Neuronal stem cell (in vitro differentiated cells): ENCODE measurements at regions not wholly inside any gene's neighbourhood (a gene's known extent, or its start where the extent isn't known, plus 50 kb on each side); places are given as distances from the start of the nearest gene placed in this dataset.

Experiments used
- DNase-seq: peaks from one replicate; pipeline ENCODE4 v3.0.0-alpha.2; 2013; ENCODE audit warnings: low spot score
- H2AFZ ChIP-seq: one replicate; pipeline ENCODE4 v1.6.1; 2013; ENCODE audit warnings: mild to moderate bottlenecking, low read length, inconsistent platforms
- H2AK5ac ChIP-seq: 2 replicates; pipeline ENCODE4 v1.6.1; 2013; ENCODE audit warnings: low read depth, mild to moderate bottlenecking, inconsistent platforms, low read length, moderate library complexity, mixed read lengths
- H2BK120ac ChIP-seq: 2 replicates; pipeline ENCODE4 v1.6.1; 2013; ENCODE audit warnings: low read depth, mild to moderate bottlenecking, inconsistent platforms, low read length, moderate library complexity, mixed read lengths
- H2BK12ac ChIP-seq: one replicate; pipeline ENCODE4 v1.6.1; 2013; ENCODE audit warnings: low read length, inconsistent platforms
- H2BK15ac ChIP-seq: 2 replicates; pipeline ENCODE4 v1.6.1; 2013; ENCODE audit warnings: mild to moderate bottlenecking, low read length, inconsistent platforms, mixed read lengths
- H2BK5ac ChIP-seq: one replicate; pipeline ENCODE4 v1.6.1; 2013; ENCODE audit warnings: inconsistent platforms, mild to moderate bottlenecking, low read length, moderate library complexity
- H3K14ac ChIP-seq: one replicate; pipeline ENCODE4 v1.6.1; 2013; ENCODE audit warnings: low read length, inconsistent platforms
- H3K18ac ChIP-seq: 2 replicates; pipeline ENCODE4 v1.6.1; 2013; ENCODE audit warnings: low read length, inconsistent platforms
- H3K23ac ChIP-seq: 2 replicates; pipeline ENCODE4 v1.6.1; 2013; ENCODE audit warnings: low read depth, mild to moderate bottlenecking, mixed read lengths, low read length, inconsistent platforms; ENCODE audit not compliant: poor library complexity
- H3K27ac ChIP-seq: replicated peaks from 3 replicates; pipeline ENCODE4 v1.5.1; 2013; ENCODE audit warnings: low read length, inconsistent platforms
- H3K27me3 ChIP-seq, 3 experiments: 2 replicates each; pipeline ENCODE4 v1.6.1; 2013; ENCODE audit warnings: low read length in 3 of 3, mild to moderate bottlenecking in 2 of 3, inconsistent platforms in 1 of 3, low read depth in 1 of 3, mixed read lengths in 1 of 3, moderate library complexity in 1 of 3; ENCODE audit not compliant: control insufficient read depth in 3 of 3, insufficient read depth in 3 of 3
- H3K36me3 ChIP-seq, 2 donors: replicated peaks in 1 of 2; 2 replicates each; pipeline ENCODE4 v1.6.1; 2013; ENCODE audit warnings: low read length in 2 of 2; ENCODE audit not compliant: control insufficient read depth in 2 of 2, insufficient read depth in 2 of 2
- H3K4ac ChIP-seq: 2 replicates; pipeline ENCODE4 v1.6.1; 2013; ENCODE audit warnings: inconsistent platforms, mild to moderate bottlenecking, low read length, moderate library complexity
- H3K4me1 ChIP-seq, 2 donors: 1 replicate in 1 of 2; 2 replicates in 1 of 2; pipeline ENCODE4 v1.6.1; 2013; ENCODE audit warnings: low read length in 2 of 2, low read depth in 1 of 2; ENCODE audit not compliant: control insufficient read depth in 2 of 2, insufficient read depth in 1 of 2
- H3K4me2 ChIP-seq: one replicate; pipeline ENCODE4 v1.6.1; 2013; ENCODE audit warnings: mild to moderate bottlenecking, low read length, inconsistent platforms; ENCODE audit not compliant: insufficient read depth, poor library complexity, severe bottlenecking
- H3K4me3 ChIP-seq, 2 donors: 2 replicates each; pipeline ENCODE4 v1.5.1; 2013; ENCODE audit warnings: low read length in 2 of 2, mild to moderate bottlenecking in 2 of 2, inconsistent platforms in 1 of 2, moderate library complexity in 1 of 2
- H3K79me1 ChIP-seq: one replicate; pipeline ENCODE4 v1.6.1; 2013; ENCODE audit warnings: low read depth, mild to moderate bottlenecking, inconsistent platforms, low read length, moderate library complexity
- H3K9ac ChIP-seq: one replicate; pipeline ENCODE4 v1.6.1; 2013; ENCODE audit warnings: mild to moderate bottlenecking, low read depth, low read length, inconsistent platforms; ENCODE audit not compliant: poor library complexity
- H3K9me3 ChIP-seq, 2 donors: replicated peaks in 1 of 2; 2 replicates each; pipeline versions ENCODE3 to v1.6.1; 2013; ENCODE audit warnings: low read length in 2 of 2, mild to moderate bottlenecking in 2 of 2, inconsistent platforms in 1 of 2, low read depth in 1 of 2, mixed read lengths in 1 of 2, moderate library complexity in 1 of 2; ENCODE audit not compliant: control insufficient read depth in 2 of 2, insufficient read depth in 1 of 2
- H4K8ac ChIP-seq: one replicate; pipeline ENCODE4 v1.6.1; 2013; ENCODE audit warnings: low read depth, mild to moderate bottlenecking, inconsistent platforms, low read length, moderate library complexity
- H4K91ac ChIP-seq: one replicate; pipeline ENCODE4 v1.6.1; 2013; ENCODE audit warnings: low read length, low read depth, mild to moderate bottlenecking, inconsistent platforms; ENCODE audit not compliant: poor library complexity
- WGBS, 2 donors: extraction: QIAGEN DNeasy Blood & Tissue Kit; methylation state at CpG; one replicate each; pipeline ENCODE4 v1.1.7; 2013; ENCODE audit warnings: missing lambda C conversion rate in 2 of 2, mixed read lengths in 1 of 2; ENCODE audit not compliant: insufficient read length in 2 of 2, insufficient replicate concordance in 1 of 2; ENCODE audit errors: extremely low coverage in 2 of 2; 5-methylcytosine and 5-hydroxymethylcytosine counted together

GRCh38 chr11:42890773-42891172 is 421.0 kb upstream of the API5 start:
- H3K27ac ChIP-seq: no peak overlapping the region
- no peak overlapping the region for H2AK5ac ChIP-seq
- H3K4me1 ChIP-seq: no peaks in the 10 kb centered on the region
- no peaks in the 10 kb centered on the region for H3K27me3 ChIP-seq
- H3K14ac ChIP-seq: no peak overlapping the region
- no peak overlapping the region for H3K9ac ChIP-seq
- H3K4me2 ChIP-seq: no peak overlapping the region
- H3K79me1 ChIP-seq: no peaks in the 10 kb centered on the region
- peak overlapping the region; percentile 27 for H3K18ac ChIP-seq
- peak overlapping the region; percentile 22 for H2AFZ ChIP-seq
- H3K36me3 ChIP-seq: no peaks in the 10 kb centered on the region
- DNase-seq: no peak
- H4K91ac ChIP-seq: no peak overlapping the region
- peak overlapping the region; percentile 44 for H3K23ac ChIP-seq
- H3K4me3 ChIP-seq: no peak overlapping the region
- no peak overlapping the region for H2BK15ac ChIP-seq
- H2BK120ac ChIP-seq: no peak overlapping the region
- H4K8ac ChIP-seq: no peak overlapping the region
- no peak overlapping the region for H2BK12ac ChIP-seq
- no CpG with 5 or more reads among the region's 2 CpGs for WGBS, 2 donors
- H2BK5ac ChIP-seq: no peak overlapping the region
- H3K4ac ChIP-seq: no peak overlapping the region
- no peaks in the 10 kb centered on the region for H3K9me3 ChIP-seq

DNA sequence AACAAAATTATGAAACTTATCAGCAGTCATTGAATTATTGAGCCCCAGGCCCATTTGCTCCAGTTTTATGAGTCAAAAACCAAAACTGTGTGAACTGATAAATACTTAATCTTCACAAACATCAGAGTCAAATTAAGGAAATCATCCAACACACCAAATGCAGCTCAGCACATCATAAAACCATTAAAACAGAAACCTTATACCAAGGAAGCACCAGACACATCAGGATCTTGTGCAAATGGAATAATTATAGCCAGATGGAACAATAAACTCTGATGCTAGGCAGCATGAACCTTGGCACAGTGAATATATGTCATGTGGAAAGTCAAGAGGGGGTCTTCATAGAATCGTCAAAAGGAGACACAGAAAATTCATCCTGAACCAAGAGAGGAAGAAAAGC is 410.7 kb upstream of the API5 start:
- H3K9ac ChIP-seq: no peak overlapping the region
- H4K8ac ChIP-seq: no peak overlapping the region
- no peak overlapping the region for H2AFZ ChIP-seq
- DNase-seq: no peak
- no peak overlapping the region for H3K4me2 ChIP-seq
- H3K27ac ChIP-seq: no peak overlapping the region
- H3K14ac ChIP-seq: no peak overlapping the region
- H4K91ac ChIP-seq: no peak overlapping the region
- H3K36me3 ChIP-seq: no peaks in the 10 kb centered on the region
- no peaks in the 10 kb centered on the region for H3K4me1 ChIP-seq
- no peaks in the 10 kb centered on the region for H3K9me3 ChIP-seq
- H2BK12ac ChIP-seq: no peak overlapping the region
- no peaks in the 10 kb centered on the region for H3K79me1 ChIP-seq
- no peak overlapping the region for H2BK120ac ChIP-seq
- no peaks in the 10 kb centered on the region for H3K27me3 ChIP-seq
- H3K4me3 ChIP-seq: no peak overlapping the region
- no CpG with 5 or more reads among the region's 1 CpG for WGBS, 2 donors
- H3K4ac ChIP-seq: no peak overlapping the region
- no peak overlapping the region for H2AK5ac ChIP-seq
- H3K23ac ChIP-seq: no peak overlapping the region
- no peak overlapping the region for H3K18ac ChIP-seq
- no peak overlapping the region for H2BK15ac ChIP-seq
- H2BK5ac ChIP-seq: no peak overlapping the region

DNA sequence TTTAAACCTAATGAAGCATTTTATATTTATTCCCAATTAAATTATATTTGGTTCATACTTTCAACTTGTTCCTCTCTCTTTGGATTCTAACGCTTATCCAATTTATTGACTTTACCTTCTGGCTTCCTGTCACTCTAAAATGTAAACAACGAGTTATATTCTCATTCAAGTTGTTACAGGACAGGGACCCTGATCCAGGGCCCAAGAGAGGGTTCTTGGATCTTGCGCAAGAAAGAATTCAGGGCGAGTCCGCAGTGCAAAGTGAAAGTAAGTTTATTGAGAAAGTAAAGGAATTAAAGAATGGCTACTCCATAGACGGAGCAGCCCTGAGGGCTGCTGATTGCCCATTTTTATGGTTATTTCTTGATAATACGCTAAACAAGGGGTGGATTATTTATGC is 405.6 kb upstream of the API5 start:
- Histone ChIP-seq H3K27me3 (no peaks in the 10 kb centered on the region), H2BK5ac (no peak overlapping the region), H2BK12ac (no peak overlapping the region), H3K14ac (no peak overlapping the region), H3K36me3 (no peaks in the 10 kb centered on the region), H3K18ac (no peak overlapping the region), H3K79me1 (no peaks in the 10 kb centered on the region), H3K4ac (no peak overlapping the region), H3K27ac (no peak overlapping the region), H2BK120ac (no peak overlapping the region), H4K8ac (no peak overlapping the region), H3K9ac (no peak overlapping the region), H3K9me3 (peaks cover 0 to 3% of the 10 kb centered on the region in 2 donors), H3K23ac (no peak overlapping the region), H2AFZ (peak overlapping the region; percentile 22), H3K4me1 (no peaks in the 10 kb centered on the region), H4K91ac (no peak overlapping the region), H3K4me2 (no peak overlapping the region), H2AK5ac (no peak overlapping the region), H3K4me3 (no peak overlapping the region), H2BK15ac (no peak overlapping the region)
- DNase-seq: no peak
- WGBS, 2 donors: no CpG with 5 or more reads among the region's 7 CpGs

DNA sequence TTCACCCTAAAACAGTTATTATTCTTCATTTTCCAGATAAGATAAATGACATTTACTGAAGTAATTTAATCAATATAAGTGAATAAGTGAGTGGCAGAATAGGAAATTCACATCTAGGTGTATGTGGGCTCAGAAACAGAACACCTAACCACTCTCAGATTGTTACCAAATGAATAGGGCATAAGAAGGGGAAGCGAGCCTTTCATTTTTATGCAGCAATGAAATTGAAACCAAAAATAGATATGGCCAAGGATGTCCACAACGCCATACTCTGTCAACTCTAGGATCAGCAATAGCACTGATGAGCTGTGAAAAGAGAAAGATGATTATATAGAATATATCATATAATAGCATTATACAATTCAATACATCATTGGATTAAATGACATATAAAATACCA is 398.1 kb upstream of the API5 start:
- Histone ChIP-seq H3K27me3 (no peaks in the 10 kb centered on the region), H3K4ac (no peak overlapping the region), H3K18ac (no peak overlapping the region), H2BK120ac (no peak overlapping the region), H3K9ac (no peak overlapping the region), H4K91ac (no peak overlapping the region), H2BK5ac (no peak overlapping the region), H2BK12ac (no peak overlapping the region), H3K14ac (no peak overlapping the region), H3K23ac (no peak overlapping the region), H3K27ac (no peak overlapping the region), H3K79me1 (no peaks in the 10 kb centered on the region), H3K4me3 (no peak overlapping the region), H3K9me3 (peaks cover 0 to 3% of the 10 kb centered on the region in 2 donors), H3K4me1 (no peaks in the 10 kb centered on the region), H2AK5ac (no peak overlapping the region), H4K8ac (no peak overlapping the region), H3K4me2 (no peak overlapping the region), H2AFZ (no peak overlapping the region), H3K36me3 (no peaks in the 10 kb centered on the region), H2BK15ac (no peak overlapping the region)
- DNase-seq: no peak
- WGBS, 2 donors: no CpG with 5 or more reads among the region's 2 CpGs
